GM23338 (cell line): ENCODE measurements at regions not wholly inside any gene's neighbourhood (a gene's known extent, or its start where the extent isn't known, plus 50 kb on each side); places are given as distances from the start of the nearest gene placed in this dataset.
"Not testable (repeated sequence)": the region's sequence is repeated elsewhere in the genome, so short reads cannot be mapped to it uniquely, and the experiment has no call there.

Experiments used
- ATAC-seq: fragments of 200-7000 bp; cut with Tn5 transposase; 3 replicates; pipeline ENCODE4 v1.9.1; 2020
- DNase-seq: peaks from one replicate; pipeline ENCODE4 v3.0.0-alpha.2; 2015; ENCODE audit warnings: low spot score
- H2AFZ ChIP-seq: fragments of 200-600 bp; sonication (generic); 2 replicates; pipeline ENCODE4 v1.8.0; 2016; ENCODE audit warnings: antibody characterized with exemption, mild to moderate bottlenecking, moderate library complexity
- H3F3A ChIP-seq: fragments of 200-600 bp; sonication (generic); replicated peaks from 2 replicates; pipeline ENCODE4 v1.8.0; 2017; ENCODE audit warnings: antibody characterized with exemption, mixed run types, low read depth
- H3K27ac ChIP-seq: fragments of 200-600 bp; sonication (generic); 2 replicates; pipeline ENCODE4 v1.6.1; 2016; ENCODE audit warnings: low read depth
- H3K27me3 ChIP-seq: fragments of 200-600 bp; sonication (generic); 2 replicates; pipeline ENCODE4 v1.8.0; 2016; ENCODE audit warnings: mild to moderate bottlenecking, mixed run types, moderate library complexity; ENCODE audit not compliant: insufficient read depth
- H3K36me3 ChIP-seq: fragments of 200-600 bp; sonication (generic); 2 replicates; pipeline ENCODE4 v1.8.0; 2016; ENCODE audit warnings: mild to moderate bottlenecking; ENCODE audit not compliant: insufficient read depth
- H3K4me1 ChIP-seq: fragments of 200-600 bp; sonication (generic); 2 replicates; pipeline ENCODE4 v1.8.0; 2016; ENCODE audit warnings: mild to moderate bottlenecking, moderate library complexity; ENCODE audit not compliant: insufficient read depth
- H3K4me2 ChIP-seq: fragments of 200-600 bp; sonication (generic); 2 replicates; pipeline ENCODE4 v1.7.1; 2017; ENCODE audit warnings: mixed run types
- H3K4me3 ChIP-seq: fragments of 200-600 bp; sonication (generic); 2 replicates; pipeline ENCODE4 v1.6.1; 2016; ENCODE audit warnings: mixed run types
- H3K79me2 ChIP-seq: fragments of 200-600 bp; sonication (generic); replicated peaks from 2 replicates; pipeline ENCODE4 v1.8.0; 2017; ENCODE audit warnings: mild to moderate bottlenecking; ENCODE audit not compliant: insufficient read depth
- H3K9me2 ChIP-seq: fragments of 200-600 bp; sonication (generic); 2 replicates; pipeline ENCODE4 v1.8.0; 2017; ENCODE audit not compliant: insufficient read depth
- H4K20me1 ChIP-seq: fragments of 200-600 bp; sonication (generic); replicated peaks from 2 replicates; pipeline ENCODE4 v1.8.0; 2017; ENCODE audit warnings: mild to moderate bottlenecking; ENCODE audit not compliant: insufficient read depth
- H3K27ac Mint-ChIP-seq: 2 replicates; pipeline ENCODE4 v1.8.0; 2020; ENCODE audit warnings: inconsistent platforms, mild to moderate bottlenecking, moderate library complexity, mixed read lengths
- H3K27me3 Mint-ChIP-seq: 3 replicates; pipeline ENCODE4 v1.8.0; 2022; ENCODE audit warnings: low read depth, mild to moderate bottlenecking, moderate library complexity, mixed read lengths, inconsistent platforms; ENCODE audit not compliant: insufficient read depth, poor library complexity
- H3K36me3 Mint-ChIP-seq: 3 replicates; pipeline ENCODE4 v1.8.0; 2021; ENCODE audit warnings: low read depth, mild to moderate bottlenecking, inconsistent platforms, moderate library complexity, mixed read lengths
- H3K4me1 Mint-ChIP-seq: 3 replicates; pipeline ENCODE4 v1.8.0; 2020; ENCODE audit warnings: mild to moderate bottlenecking, inconsistent platforms, mixed read lengths
- H3K4me3 Mint-ChIP-seq: 3 replicates; pipeline ENCODE4 v1.8.0; 2021; ENCODE audit warnings: moderate library complexity, mild to moderate bottlenecking, inconsistent platforms, mixed read lengths
- H3K9me3 Mint-ChIP-seq: 3 replicates; pipeline ENCODE4 v1.8.0; 2020; ENCODE audit warnings: moderate library complexity, mild to moderate bottlenecking, inconsistent platforms, mixed read lengths
- EZH2 ChIP-seq: fragments of 200-600 bp; sonication (generic); IDR thresholded peaks from one replicate; pipeline ENCODE4 v1.8.0; 2017; ENCODE audit warnings: antibody characterized with exemption, mild to moderate bottlenecking, low read depth; ENCODE audit not compliant: unreplicated experiment
- NANOG ChIP-seq: IDR thresholded peaks from 2 replicates; pipeline ENCODE4 v1.6.1; 2016; ENCODE audit warnings: antibody characterized with exemption, borderline replicate concordance
- POLR2AphosphoS5 ChIP-seq: IDR thresholded peaks from 2 replicates; pipeline ENCODE4 v1.6.1; 2016; ENCODE audit warnings: antibody characterized with exemption, low read depth
- ZNF114 ChIP-seq: fragments of 250-450 bp; sonication (Bioruptor Pico); IDR thresholded peaks from 2 replicates; pipeline ENCODE4 v1.5.0; 2020; ENCODE audit warnings: mild to moderate bottlenecking, moderate library complexity
- ZNF331 ChIP-seq: fragments of 250-450 bp; sonication (Bioruptor Pico); IDR thresholded peaks from 2 replicates; pipeline ENCODE4 v1.5.0; 2020; ENCODE audit warnings: low read depth, mild to moderate bottlenecking, moderate library complexity
- TF ChIP-seq, protein P1 (sequence below): fragments of 250-450 bp; sonication (Bioruptor Pico); IDR thresholded peaks from 2 replicates; pipeline ENCODE4 v1.5.0; 2020; ENCODE audit warnings: mild to moderate bottlenecking, moderate library complexity
- TF ChIP-seq, protein P2 (sequence below): IDR thresholded peaks from one replicate; pipeline ENCODE4 v1.6.1; 2018; ENCODE audit warnings: antibody characterized with exemption; ENCODE audit not compliant: unreplicated experiment
- TF ChIP-seq, protein P3 (sequence below), 2 experiments: fragments of 200-600 bp in 1 of 2; sonication (generic) in 1 of 2; conservative IDR thresholded peaks; 2 replicates each; pipeline versions ENCODE4 v1.5.1 to v1.6.1; 2016 to 2017; ENCODE audit warnings: antibody characterized with exemption in 2 of 2, low read depth in 2 of 2, mild to moderate bottlenecking in 2 of 2, moderate library complexity in 1 of 2

DNA sequence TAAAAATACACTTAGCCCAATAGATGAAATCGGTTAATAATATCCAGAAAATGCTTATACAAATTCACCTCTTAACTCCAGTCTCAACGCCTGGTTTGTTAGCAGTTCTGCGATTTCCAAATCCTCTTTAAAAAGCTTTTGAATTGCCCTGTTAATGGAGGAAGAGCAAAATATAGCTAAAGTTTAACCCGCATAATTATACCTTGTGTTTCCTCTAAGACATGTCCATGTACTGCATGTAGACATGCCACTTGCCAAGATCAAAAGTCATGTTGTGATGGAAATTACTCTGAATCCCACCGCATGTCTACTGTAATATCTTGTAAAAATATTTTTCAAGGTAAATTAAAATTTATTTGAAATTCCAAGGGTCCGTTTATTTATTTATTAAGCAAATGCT is 291.2 kb upstream of the LRP1B start:
- Mint-ChIP-seq H3K36me3 (no peaks in the 10 kb centered on the region), H3K27ac (no peak overlapping the region), H3K9me3 (no peaks in the 10 kb centered on the region), H3K4me3 (no peak overlapping the region), H3K4me1 (peaks cover 8% of the 10 kb centered on the region; the same call in 2 of the 3 replicates), H3K27me3 (no peaks in the 10 kb centered on the region)
- Histone ChIP-seq H3K4me2 (no peak overlapping the region), H3K9me2 (no peaks in the 10 kb centered on the region), H3K4me1 (peaks cover 13% of the 10 kb centered on the region), H3K36me3 (no peaks in the 10 kb centered on the region), H4K20me1 (no peaks in the 10 kb centered on the region), H2AFZ (no peak overlapping the region), H3F3A (no peaks in the 10 kb centered on the region), H3K27me3 (no peaks in the 10 kb centered on the region), H3K4me3 (no peak overlapping the region), H3K79me2 (no peaks in the 10 kb centered on the region), H3K27ac (no peak overlapping the region)
- no peak for ATAC-seq
- DNase-seq: no peak
- TF ChIP-seq EZH2: no peak
- TF ChIP-seq POLR2AphosphoS5: no peak
- TF ChIP-seq, protein P1, sequence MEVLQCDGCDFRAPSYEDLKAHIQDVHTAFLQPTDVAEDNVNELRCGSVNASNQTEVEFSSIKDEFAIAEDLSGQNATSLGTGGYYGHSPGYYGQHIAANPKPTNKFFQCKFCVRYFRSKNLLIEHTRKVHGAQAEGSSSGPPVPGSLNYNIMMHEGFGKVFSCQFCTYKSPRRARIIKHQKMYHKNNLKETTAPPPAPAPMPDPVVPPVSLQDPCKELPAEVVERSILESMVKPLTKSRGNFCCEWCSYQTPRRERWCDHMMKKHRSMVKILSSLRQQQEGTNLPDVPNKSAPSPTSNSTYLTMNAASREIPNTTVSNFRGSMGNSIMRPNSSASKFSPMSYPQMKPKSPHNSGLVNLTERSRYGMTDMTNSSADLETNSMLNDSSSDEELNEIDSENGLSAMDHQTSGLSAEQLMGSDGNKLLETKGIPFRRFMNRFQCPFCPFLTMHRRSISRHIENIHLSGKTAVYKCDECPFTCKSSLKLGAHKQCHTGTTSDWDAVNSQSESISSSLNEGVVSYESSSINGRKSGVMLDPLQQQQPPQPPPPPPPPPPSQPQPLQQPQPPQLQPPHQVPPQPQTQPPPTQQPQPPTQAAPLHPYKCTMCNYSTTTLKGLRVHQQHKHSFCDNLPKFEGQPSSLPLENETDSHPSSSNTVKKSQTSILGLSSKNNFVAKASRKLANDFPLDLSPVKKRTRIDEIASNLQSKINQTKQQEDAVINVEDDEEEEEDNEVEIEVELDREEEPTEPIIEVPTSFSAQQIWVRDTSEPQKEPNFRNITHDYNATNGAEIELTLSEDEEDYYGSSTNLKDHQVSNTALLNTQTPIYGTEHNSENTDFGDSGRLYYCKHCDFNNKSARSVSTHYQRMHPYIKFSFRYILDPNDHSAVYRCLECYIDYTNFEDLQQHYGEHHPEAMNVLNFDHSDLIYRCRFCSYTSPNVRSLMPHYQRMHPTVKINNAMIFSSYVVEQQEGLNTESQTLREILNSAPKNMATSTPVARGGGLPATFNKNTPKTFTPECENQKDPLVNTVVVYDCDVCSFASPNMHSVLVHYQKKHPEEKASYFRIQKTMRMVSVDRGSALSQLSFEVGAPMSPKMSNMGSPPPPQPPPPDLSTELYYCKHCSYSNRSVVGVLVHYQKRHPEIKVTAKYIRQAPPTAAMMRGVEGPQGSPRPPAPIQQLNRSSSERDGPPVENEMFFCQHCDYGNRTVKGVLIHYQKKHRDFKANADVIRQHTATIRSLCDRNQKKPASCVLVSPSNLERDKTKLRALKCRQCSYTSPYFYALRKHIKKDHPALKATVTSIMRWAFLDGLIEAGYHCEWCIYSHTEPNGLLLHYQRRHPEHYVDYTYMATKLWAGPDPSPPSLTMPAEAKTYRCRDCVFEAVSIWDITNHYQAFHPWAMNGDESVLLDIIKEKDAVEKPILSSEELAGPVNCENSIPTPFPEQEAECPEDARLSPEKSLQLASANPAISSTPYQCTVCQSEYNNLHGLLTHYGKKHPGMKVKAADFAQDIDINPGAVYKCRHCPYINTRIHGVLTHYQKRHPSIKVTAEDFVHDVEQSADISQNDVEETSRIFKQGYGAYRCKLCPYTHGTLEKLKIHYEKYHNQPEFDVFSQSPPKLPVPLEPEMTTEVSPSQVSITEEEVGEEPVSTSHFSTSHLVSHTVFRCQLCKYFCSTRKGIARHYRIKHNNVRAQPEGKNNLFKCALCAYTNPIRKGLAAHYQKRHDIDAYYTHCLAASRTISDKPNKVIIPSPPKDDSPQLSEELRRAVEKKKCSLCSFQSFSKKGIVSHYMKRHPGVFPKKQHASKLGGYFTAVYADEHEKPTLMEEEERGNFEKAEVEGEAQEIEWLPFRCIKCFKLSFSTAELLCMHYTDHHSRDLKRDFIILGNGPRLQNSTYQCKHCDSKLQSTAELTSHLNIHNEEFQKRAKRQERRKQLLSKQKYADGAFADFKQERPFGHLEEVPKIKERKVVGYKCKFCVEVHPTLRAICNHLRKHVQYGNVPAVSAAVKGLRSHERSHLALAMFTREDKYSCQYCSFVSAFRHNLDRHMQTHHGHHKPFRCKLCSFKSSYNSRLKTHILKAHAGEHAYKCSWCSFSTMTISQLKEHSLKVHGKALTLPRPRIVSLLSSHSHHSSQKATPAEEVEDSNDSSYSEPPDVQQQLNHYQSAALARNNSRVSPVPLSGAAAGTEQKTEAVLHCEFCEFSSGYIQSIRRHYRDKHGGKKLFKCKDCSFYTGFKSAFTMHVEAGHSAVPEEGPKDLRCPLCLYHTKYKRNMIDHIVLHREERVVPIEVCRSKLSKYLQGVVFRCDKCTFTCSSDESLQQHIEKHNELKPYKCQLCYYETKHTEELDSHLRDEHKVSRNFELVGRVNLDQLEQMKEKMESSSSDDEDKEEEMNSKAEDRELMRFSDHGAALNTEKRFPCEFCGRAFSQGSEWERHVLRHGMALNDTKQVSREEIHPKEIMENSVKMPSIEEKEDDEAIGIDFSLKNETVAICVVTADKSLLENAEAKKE (CRISPR knock-in tag): no peak
- TF ChIP-seq, protein P2, sequence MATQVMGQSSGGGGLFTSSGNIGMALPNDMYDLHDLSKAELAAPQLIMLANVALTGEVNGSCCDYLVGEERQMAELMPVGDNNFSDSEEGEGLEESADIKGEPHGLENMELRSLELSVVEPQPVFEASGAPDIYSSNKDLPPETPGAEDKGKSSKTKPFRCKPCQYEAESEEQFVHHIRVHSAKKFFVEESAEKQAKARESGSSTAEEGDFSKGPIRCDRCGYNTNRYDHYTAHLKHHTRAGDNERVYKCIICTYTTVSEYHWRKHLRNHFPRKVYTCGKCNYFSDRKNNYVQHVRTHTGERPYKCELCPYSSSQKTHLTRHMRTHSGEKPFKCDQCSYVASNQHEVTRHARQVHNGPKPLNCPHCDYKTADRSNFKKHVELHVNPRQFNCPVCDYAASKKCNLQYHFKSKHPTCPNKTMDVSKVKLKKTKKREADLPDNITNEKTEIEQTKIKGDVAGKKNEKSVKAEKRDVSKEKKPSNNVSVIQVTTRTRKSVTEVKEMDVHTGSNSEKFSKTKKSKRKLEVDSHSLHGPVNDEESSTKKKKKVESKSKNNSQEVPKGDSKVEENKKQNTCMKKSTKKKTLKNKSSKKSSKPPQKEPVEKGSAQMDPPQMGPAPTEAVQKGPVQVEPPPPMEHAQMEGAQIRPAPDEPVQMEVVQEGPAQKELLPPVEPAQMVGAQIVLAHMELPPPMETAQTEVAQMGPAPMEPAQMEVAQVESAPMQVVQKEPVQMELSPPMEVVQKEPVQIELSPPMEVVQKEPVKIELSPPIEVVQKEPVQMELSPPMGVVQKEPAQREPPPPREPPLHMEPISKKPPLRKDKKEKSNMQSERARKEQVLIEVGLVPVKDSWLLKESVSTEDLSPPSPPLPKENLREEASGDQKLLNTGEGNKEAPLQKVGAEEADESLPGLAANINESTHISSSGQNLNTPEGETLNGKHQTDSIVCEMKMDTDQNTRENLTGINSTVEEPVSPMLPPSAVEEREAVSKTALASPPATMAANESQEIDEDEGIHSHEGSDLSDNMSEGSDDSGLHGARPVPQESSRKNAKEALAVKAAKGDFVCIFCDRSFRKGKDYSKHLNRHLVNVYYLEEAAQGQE: no peak
- no peak for TF ChIP-seq NANOG
- TF ChIP-seq ZNF331: no peak
- TF ChIP-seq, protein P3, sequence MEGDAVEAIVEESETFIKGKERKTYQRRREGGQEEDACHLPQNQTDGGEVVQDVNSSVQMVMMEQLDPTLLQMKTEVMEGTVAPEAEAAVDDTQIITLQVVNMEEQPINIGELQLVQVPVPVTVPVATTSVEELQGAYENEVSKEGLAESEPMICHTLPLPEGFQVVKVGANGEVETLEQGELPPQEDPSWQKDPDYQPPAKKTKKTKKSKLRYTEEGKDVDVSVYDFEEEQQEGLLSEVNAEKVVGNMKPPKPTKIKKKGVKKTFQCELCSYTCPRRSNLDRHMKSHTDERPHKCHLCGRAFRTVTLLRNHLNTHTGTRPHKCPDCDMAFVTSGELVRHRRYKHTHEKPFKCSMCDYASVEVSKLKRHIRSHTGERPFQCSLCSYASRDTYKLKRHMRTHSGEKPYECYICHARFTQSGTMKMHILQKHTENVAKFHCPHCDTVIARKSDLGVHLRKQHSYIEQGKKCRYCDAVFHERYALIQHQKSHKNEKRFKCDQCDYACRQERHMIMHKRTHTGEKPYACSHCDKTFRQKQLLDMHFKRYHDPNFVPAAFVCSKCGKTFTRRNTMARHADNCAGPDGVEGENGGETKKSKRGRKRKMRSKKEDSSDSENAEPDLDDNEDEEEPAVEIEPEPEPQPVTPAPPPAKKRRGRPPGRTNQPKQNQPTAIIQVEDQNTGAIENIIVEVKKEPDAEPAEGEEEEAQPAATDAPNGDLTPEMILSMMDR (conservative IDR thresholded peaks at IDR 0.05; ENCODE audit: low read depth in 2 of 2): no peak
- no peak for TF ChIP-seq ZNF114 (CRISPR knock-in tag)

GRCh38 chr2:142418699-142419098 is 287.9 kb upstream of the LRP1B start:
- not testable (repeated sequence) for H3K9me3 Mint-ChIP-seq, H3K4me3 ChIP-seq, H3K4me1 ChIP-seq, H3K27ac ChIP-seq, H4K20me1 ChIP-seq, H3K4me1 Mint-ChIP-seq, H3K79me2 ChIP-seq, H3K27ac Mint-ChIP-seq, H3K36me3 Mint-ChIP-seq, H3K27me3 ChIP-seq, ATAC-seq, H3K4me3 Mint-ChIP-seq, H2AFZ ChIP-seq, H3K36me3 ChIP-seq, H3K4me2 ChIP-seq, H3F3A ChIP-seq, DNase-seq, H3K9me2 ChIP-seq, H3K27me3 Mint-ChIP-seq
